H9 (cell line): ENCODE measurements at regions not wholly inside any gene's neighbourhood (a gene's known extent, or its start where the extent isn't known, plus 50 kb on each side); places are given as distances from the start of the nearest gene placed in this dataset.

ENCODE experiments used
- DNase-seq: peaks from one replicate; pipeline ENCODE4 v3.0.0-alpha.2; 2017
- H2AFZ ChIP-seq: one replicate; pipeline ENCODE4 v1.6.1; 2013; ENCODE audit warnings: mild to moderate bottlenecking, low read length, control low read depth, moderate library complexity
- H2AK5ac ChIP-seq: 2 replicates; pipeline ENCODE4 v1.6.1; 2013; ENCODE audit warnings: low read length, control low read depth, mixed read lengths; ENCODE audit not compliant: insufficient read length
- H2BK120ac ChIP-seq: one replicate; pipeline ENCODE4 v1.6.1; 2013; ENCODE audit warnings: low read depth, mild to moderate bottlenecking, low read length, control low read depth, inconsistent platforms; ENCODE audit not compliant: poor library complexity, severe bottlenecking
- H2BK12ac ChIP-seq: 2 replicates; pipeline ENCODE4 v1.6.1; 2013; ENCODE audit warnings: low read length, control low read depth, mixed read lengths, low read depth; ENCODE audit not compliant: insufficient read length
- H2BK15ac ChIP-seq: 2 replicates; pipeline ENCODE4 v1.6.1; 2013; ENCODE audit warnings: low read depth, low read length, control low read depth
- H2BK20ac ChIP-seq: one replicate; pipeline ENCODE4 v1.6.1; 2013; ENCODE audit warnings: low read depth, mild to moderate bottlenecking, low read length, control low read depth, inconsistent platforms; ENCODE audit not compliant: poor library complexity, severe bottlenecking
- H2BK5ac ChIP-seq: 2 replicates; pipeline ENCODE4 v1.6.1; 2013; ENCODE audit warnings: low read length, control low read depth, mixed read lengths; ENCODE audit not compliant: insufficient read length
- H3K14ac ChIP-seq: 2 replicates; pipeline ENCODE4 v1.6.1; 2013; ENCODE audit warnings: low read length, control low read depth; ENCODE audit not compliant: insufficient read depth
- H3K18ac ChIP-seq: 2 replicates; pipeline ENCODE4 v1.6.1; 2013; ENCODE audit warnings: low read depth, mild to moderate bottlenecking, mixed read lengths, low read length, control low read depth; ENCODE audit not compliant: insufficient read length
- H3K23ac ChIP-seq: 2 replicates; pipeline ENCODE4 v1.6.1; 2013; ENCODE audit warnings: low read length, control low read depth, mixed read lengths, low read depth; ENCODE audit not compliant: insufficient read length
- H3K23me2 ChIP-seq: 2 replicates; pipeline ENCODE4 v1.6.1; 2013; ENCODE audit warnings: low read depth, mild to moderate bottlenecking, mixed read lengths, low read length, control low read depth; ENCODE audit not compliant: insufficient read length, poor library complexity, severe bottlenecking
- H3K27ac ChIP-seq: 2 replicates; pipeline ENCODE4 v1.5.1; 2013; ENCODE audit warnings: low read length, control low read depth, mixed read lengths, low read depth; ENCODE audit not compliant: insufficient read length
- H3K27me3 ChIP-seq: 2 replicates; pipeline ENCODE4 v1.6.1; 2013; ENCODE audit warnings: low read length, control low read depth, inconsistent platforms; ENCODE audit not compliant: insufficient read depth
- H3K4ac ChIP-seq: 2 replicates; pipeline ENCODE4 v1.6.1; 2013; ENCODE audit warnings: low read depth, mild to moderate bottlenecking, control low read depth, inconsistent platforms, low read length, moderate library complexity
- H3K4me1 ChIP-seq: 2 replicates; pipeline ENCODE4 v1.6.1; 2013; ENCODE audit warnings: low read length, control low read depth, inconsistent platforms; ENCODE audit not compliant: insufficient read depth
- H3K4me2 ChIP-seq: 2 replicates; pipeline ENCODE4 v1.6.1; 2013; ENCODE audit warnings: low read length, control low read depth, mixed read lengths; ENCODE audit not compliant: insufficient read length, insufficient read depth
- H3K56ac ChIP-seq: 2 replicates; pipeline ENCODE4 v1.6.1; 2013; ENCODE audit warnings: low read depth, mild to moderate bottlenecking, mixed read lengths, low read length, control low read depth; ENCODE audit not compliant: insufficient read length
- H3K79me1 ChIP-seq: 2 replicates; pipeline ENCODE4 v1.6.1; 2013; ENCODE audit warnings: low read depth, mild to moderate bottlenecking, moderate library complexity, low read length, control low read depth, inconsistent platforms; ENCODE audit not compliant: insufficient read depth, poor library complexity, severe bottlenecking
- H3K79me2 ChIP-seq: 2 replicates; pipeline ENCODE4 v1.6.1; 2013; ENCODE audit warnings: low read length, control low read depth, inconsistent platforms; ENCODE audit not compliant: insufficient read depth
- H3K9ac ChIP-seq: 2 replicates; pipeline ENCODE4 v1.6.1; 2013; ENCODE audit warnings: low read length, control low read depth, mixed read lengths; ENCODE audit not compliant: insufficient read length; ENCODE audit errors: extremely low read depth
- H3K9me3 ChIP-seq: one replicate; pipeline ENCODE4 v1.6.1; 2013; ENCODE audit warnings: low read depth, low read length, inconsistent platforms; ENCODE audit not compliant: control insufficient read depth
- H3T11ph ChIP-seq: one replicate; pipeline ENCODE4 v1.6.1; 2013; ENCODE audit warnings: mild to moderate bottlenecking, low read length, control low read depth, inconsistent platforms
- H4K20me1 ChIP-seq: one replicate; pipeline ENCODE4 v1.6.1; 2013; ENCODE audit not compliant: control insufficient read depth, insufficient read length, insufficient read depth
- H4K5ac ChIP-seq: 2 replicates; pipeline ENCODE4 v1.6.1; 2013; ENCODE audit warnings: low read depth, mild to moderate bottlenecking, mixed read lengths, low read length, control low read depth; ENCODE audit not compliant: insufficient read length
- H4K8ac ChIP-seq: replicated peaks from 2 replicates; pipeline ENCODE4 v1.6.1; 2013; ENCODE audit warnings: low read length, control low read depth, mixed read lengths, low read depth; ENCODE audit not compliant: insufficient read length
- H4K91ac ChIP-seq: 2 replicates; pipeline ENCODE4 v1.6.1; 2013; ENCODE audit warnings: low read depth, mild to moderate bottlenecking, moderate library complexity, mixed read lengths, low read length, control low read depth; ENCODE audit not compliant: insufficient read length
- H3K27ac Mint-ChIP-seq, 3 experiments: 2 replicates in 2 of 3; 3 replicates in 1 of 3; pipeline ENCODE4 v1.8.0; 2020 to 2021; ENCODE audit warnings: mixed read lengths in 3 of 3, mild to moderate bottlenecking in 1 of 3, moderate library complexity in 1 of 3
- H3K27me3 Mint-ChIP-seq: 2 replicates; pipeline ENCODE4 v1.8.0; 2021; ENCODE audit warnings: low read depth, mild to moderate bottlenecking, moderate library complexity, mixed read lengths
- H3K36me3 Mint-ChIP-seq, 3 experiments: 2 replicates in 2 of 3; 3 replicates in 1 of 3; pipeline ENCODE4 v1.8.0; 2020 to 2021; ENCODE audit warnings: low read depth in 3 of 3, mixed read lengths in 3 of 3; ENCODE audit not compliant: insufficient read depth in 1 of 3
- H3K4me1 Mint-ChIP-seq, 2 experiments: 2 replicates each; pipeline ENCODE4 v1.8.0; 2020; ENCODE audit warnings: mixed read lengths in 2 of 2
- H3K4me3 Mint-ChIP-seq, 2 experiments: 2 replicates in 1 of 2; 3 replicates in 1 of 2; pipeline ENCODE4 v1.8.0; 2020 to 2021; ENCODE audit warnings: mild to moderate bottlenecking in 2 of 2, mixed read lengths in 2 of 2, moderate library complexity in 1 of 2
- H3K9me3 Mint-ChIP-seq, 2 experiments: 2 replicates in 1 of 2; 3 replicates in 1 of 2; pipeline ENCODE4 v1.8.0; 2020; ENCODE audit warnings: mild to moderate bottlenecking in 2 of 2, mixed read lengths in 2 of 2, moderate library complexity in 1 of 2
- CTCF ChIP-seq: fragments of 200-600 bp; sonication (generic); conservative IDR thresholded peaks from 3 replicates; pipeline ENCODE4 v1.8.0; 2021; ENCODE audit warnings: antibody characterized with exemption, mild to moderate bottlenecking
- WGBS: extraction: QIAGEN DNeasy Blood & Tissue Kit; methylation state at CpG from one replicate; pipeline ENCODE4 v1.1.7; 2013; ENCODE audit warnings: missing lambda C conversion rate, low lambda C conversion rate, mixed read lengths; ENCODE audit not compliant: insufficient read length; ENCODE audit errors: extremely low coverage; 5-methylcytosine and 5-hydroxymethylcytosine counted together

GRCh38 chr3:151635905-151636304 is 97.8 kb upstream of the AADACL2 start:
- H2AFZ ChIP-seq, result no peak overlapping the region
- Mint-ChIP-seq H3K4me3 (no peak overlapping the region), H3K27me3 (no peaks in the 10 kb centered on the region), H3K9me3 (no peaks in the 10 kb centered on the region; a peak in 1 of 5 replicates), H3K4me1 (no peaks in the 10 kb centered on the region), H3K27ac (no peak overlapping the region), H3K36me3 (no peaks in the 10 kb centered on the region)
- H3K4me1 ChIP-seq, result no peaks in the 10 kb centered on the region
- no peak overlapping the region for H3K23ac ChIP-seq
- H3K9me3 ChIP-seq, result no peaks in the 10 kb centered on the region
- no peak overlapping the region for H3T11ph ChIP-seq
- no peak overlapping the region for H2AK5ac ChIP-seq
- no peaks in the 10 kb centered on the region for H3K23me2 ChIP-seq
- H2BK15ac ChIP-seq, result no peak overlapping the region
- H3K79me1 ChIP-seq, result no peaks in the 10 kb centered on the region
- H2BK12ac ChIP-seq, result no peak overlapping the region
- no peak overlapping the region for H3K56ac ChIP-seq
- H3K4me2 ChIP-seq, result no peak overlapping the region
- no peak overlapping the region for H2BK120ac ChIP-seq
- H4K8ac ChIP-seq, result no peak overlapping the region
- H3K27me3 ChIP-seq, result no peaks in the 10 kb centered on the region
- H3K14ac ChIP-seq, result no peak overlapping the region
- H2BK20ac ChIP-seq, result no peak overlapping the region
- H3K9ac ChIP-seq, result no peak overlapping the region
- no peak for TF ChIP-seq CTCF
- H4K20me1 ChIP-seq, result no peaks in the 10 kb centered on the region
- H4K5ac ChIP-seq, result no peak overlapping the region
- no peak for DNase-seq
- H3K18ac ChIP-seq, result no peak overlapping the region
- H3K27ac ChIP-seq, result no peak overlapping the region
- H3K79me2 ChIP-seq, result no peaks in the 10 kb centered on the region
- no peak overlapping the region for H2BK5ac ChIP-seq
- no CpG with 5 or more reads among the region's 3 CpGs for WGBS
- no peak overlapping the region for H4K91ac ChIP-seq
- no peak overlapping the region for H3K4ac ChIP-seq
